ENCODE measurements at regions not wholly inside any gene's neighbourhood (a gene's known extent, or its start where the extent isn't known, plus 50 kb on each side); places are given as distances from the start of the nearest gene placed in this dataset.

DNA sequence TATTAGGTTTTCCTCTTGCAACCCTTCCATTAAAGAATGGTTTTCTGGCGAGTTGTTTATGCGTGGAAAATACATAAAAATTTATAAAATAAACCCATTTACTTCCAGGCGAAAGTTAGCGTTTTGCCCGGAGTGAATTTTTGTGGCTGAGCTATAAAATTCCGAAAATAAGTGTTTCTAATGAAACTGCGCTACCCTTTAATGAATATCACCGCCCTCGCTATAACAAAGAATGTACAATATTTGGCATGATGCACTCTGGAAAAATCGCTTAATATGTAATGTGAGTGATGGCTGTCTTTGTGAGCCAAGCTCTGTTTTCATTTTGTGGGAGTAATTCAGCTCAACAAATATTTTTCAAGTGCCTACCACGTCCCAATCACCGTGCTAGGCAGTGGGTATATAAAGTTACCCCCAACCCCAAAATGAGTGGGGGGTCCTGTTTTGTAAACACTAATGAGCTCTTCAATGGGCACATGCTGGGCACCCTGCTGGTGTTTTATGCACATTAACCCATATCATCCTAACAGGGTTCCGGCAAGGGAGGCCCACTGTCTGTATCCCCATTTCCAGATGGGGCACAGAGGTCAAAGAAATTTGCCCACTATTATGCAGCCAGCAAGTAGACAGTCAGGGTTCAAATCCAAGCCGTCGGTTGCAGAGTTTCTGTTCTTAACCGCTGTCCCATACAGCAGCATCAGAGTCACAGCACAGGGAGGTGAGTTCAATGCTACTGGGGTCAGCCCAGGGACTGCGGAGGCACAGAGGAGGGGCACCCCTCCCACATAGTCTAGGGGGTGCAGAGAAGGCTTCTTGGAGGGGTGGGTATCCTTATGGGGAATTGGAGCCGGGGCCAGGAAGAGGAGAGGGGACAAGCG, 65.7 kb upstream of the STX18 start:
- in situ Hi-C loops (cut with HindIII; ENCODE audit: low sequenced_read_pairs), result no loop called here

DNA sequence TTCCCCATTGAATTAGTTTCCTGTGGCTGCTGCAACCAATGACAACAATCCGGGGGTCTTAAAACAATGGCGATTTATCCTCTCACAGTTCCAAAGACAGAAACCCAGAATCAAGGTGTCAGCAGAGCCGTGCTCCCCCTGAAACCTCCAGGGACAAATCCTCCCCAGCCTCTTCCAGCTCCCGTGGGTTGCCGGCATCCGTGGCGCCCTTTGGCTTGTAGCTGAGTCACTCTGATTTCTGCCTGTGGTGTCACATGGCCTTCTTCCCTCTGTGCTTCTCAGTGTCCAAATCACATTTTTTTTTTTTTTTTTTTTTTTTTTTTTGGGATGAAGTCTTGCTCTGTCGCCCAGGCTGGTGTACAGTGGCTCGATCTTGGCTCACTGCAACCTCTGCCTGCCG, 64.5 kb upstream of the STX18 start:
- in situ Hi-C loops (cut with HindIII; ENCODE audit: low sequenced_read_pairs), result no loop called here

DNA sequence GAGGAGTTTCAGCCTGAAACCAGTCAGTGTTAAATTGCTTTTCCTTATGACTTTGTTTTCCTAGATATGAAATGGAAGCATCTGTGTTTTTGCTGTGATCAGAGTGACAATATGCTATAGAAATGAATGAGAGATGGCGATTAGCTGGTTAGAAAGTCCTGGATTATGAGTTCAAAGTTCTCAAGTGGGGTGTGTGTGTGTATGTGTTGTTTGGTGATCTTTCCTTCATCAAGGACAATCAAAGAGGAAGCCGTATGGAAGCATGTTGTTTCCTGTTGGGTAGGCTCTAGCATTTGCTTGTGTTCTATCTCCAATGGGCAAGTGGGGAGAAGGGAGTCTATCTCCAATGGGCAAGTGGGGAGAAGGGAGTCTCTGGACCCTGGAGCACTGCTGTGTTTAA, 64.0 kb upstream of the STX18 start:
- in situ Hi-C loops (cut with HindIII; ENCODE audit: low sequenced_read_pairs), result no loop called here

DNA sequence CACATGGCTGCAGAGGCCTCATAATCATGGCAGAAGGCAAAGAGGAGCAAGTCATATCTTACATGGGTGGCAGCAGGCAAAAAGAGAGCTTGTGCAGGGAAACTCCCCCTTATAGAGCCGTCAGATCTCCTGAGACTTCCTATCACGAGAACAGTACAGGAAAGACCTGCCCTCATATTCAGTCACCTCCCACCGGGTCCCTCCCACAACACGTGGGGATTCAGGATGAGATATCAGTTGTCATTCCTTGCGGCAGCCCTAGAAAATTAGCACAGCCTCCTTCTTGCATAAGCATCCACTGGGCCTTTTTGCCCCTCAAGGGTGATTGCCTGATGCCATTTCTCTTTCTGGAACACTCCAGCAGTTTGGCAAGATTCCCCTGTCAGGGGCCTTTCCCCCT, 61.7 kb upstream of the STX18 start:
- in situ Hi-C loops (cut with HindIII; ENCODE audit: low sequenced_read_pairs), result no loop called here

DNA sequence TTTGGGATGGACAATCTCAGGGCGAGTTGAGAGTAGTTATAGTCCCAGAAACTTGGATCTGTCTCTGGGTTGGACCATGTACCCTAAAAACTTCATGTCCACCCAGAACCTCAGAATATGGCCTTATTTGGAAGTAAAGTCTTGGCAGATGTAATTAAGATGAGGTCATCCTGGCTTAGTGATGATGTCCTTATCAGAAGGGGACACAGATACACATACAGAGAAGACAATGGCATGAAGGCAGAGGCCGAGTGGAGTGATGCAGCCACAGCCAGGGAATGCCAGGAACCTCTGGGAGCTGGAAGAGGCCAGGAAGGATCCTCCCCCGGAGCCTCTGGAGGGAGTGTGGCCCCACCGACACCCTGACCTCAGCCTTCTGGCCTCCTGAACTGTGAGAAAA, 61.2 kb upstream of the STX18 start:
- in situ Hi-C loops (cut with HindIII; ENCODE audit: low sequenced_read_pairs), result no loop called here

DNA sequence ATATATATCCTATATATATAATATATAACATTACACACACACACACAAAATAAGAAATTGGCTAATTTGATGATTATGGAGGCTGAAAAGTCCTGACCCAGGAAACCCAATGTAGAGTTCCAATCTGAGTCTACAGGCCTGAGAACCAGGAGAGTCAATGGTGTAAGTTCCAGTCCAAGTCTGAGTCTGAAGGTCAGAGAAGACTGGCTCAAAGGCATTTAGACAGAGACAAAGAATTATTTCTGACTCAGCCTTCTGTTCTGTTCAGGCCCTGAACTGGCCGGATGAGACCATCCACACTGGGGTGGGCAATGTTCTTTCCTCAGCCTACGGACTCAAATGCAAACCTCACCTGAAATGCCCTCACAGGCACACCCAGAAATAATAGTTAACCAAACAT, 60.6 kb upstream of the STX18 start:
- in situ Hi-C loops (cut with HindIII; ENCODE audit: low sequenced_read_pairs), result no loop called here

DNA sequence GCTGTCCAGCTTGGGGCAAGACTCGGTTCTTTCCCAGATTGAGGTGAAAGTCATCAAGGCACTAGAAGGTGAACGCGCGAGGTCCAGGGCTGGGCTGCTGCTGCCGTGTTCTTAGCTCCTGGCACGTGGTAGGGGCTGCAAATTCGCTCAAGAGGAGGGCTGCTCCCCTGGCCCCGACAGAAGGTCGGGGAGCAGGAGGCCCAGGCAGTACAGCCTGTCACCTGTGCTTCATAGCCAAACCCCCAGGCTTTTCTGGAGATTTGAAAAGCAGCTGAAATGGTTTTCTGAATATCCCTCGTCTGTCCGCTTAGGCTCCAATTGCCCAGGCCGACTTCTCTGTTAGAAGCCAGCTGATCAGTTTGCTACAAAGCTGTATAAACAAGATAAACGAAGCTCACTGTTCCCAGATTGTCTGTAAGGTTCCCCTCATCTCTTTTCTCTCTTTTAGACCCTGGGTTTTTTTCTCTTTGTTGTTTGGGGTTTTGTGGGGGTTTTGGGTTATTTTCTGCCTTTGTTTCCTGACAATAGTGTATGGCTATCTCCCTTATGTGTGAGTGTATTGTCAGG, 60.0 kb upstream of the STX18 start:
- in situ Hi-C loops (cut with HindIII; ENCODE audit: low sequenced_read_pairs), result no loop called here

DNA sequence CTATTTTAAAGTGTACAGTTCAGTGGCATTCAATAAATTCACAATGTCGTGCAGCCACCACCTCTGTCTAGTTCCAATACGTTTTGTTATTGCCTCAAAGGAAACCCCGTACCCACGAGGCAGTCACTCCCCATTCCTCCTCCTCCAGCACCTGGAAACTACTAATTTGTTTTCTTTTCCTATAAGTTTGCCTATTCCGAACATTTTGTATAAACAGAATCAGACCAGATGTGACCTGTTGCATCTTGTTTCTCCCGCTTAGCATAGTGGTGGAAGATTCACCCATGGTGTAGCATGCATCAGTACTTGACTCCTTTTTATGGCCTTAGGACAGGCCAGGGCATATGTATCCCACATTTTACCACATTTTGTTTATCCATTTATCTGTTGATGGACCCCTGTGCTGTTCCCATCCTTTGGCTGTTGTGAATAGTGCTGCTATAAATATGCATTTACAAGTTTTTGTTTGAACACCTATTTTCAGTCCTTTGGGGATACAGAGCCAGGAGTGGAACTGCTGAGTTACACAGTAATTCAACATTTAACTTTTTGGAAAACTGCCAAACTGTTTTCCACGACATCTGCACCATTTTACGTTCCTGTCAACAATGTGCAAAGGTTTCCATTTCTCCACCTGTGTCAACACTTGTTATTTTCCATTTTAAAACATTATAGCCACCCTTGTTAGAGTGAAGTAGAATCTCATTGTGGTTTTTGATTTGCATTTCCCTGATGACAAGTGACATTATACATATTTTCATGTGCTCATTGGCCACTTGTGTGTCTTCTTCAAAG, 57.8 kb upstream of the STX18 start:
- in situ Hi-C loops (cut with HindIII; ENCODE audit: low sequenced_read_pairs), result loop anchor here (5.0 kb wide), 1 partner anchor 33 kb away; no protein-coding TSS in a partner anchor

DNA sequence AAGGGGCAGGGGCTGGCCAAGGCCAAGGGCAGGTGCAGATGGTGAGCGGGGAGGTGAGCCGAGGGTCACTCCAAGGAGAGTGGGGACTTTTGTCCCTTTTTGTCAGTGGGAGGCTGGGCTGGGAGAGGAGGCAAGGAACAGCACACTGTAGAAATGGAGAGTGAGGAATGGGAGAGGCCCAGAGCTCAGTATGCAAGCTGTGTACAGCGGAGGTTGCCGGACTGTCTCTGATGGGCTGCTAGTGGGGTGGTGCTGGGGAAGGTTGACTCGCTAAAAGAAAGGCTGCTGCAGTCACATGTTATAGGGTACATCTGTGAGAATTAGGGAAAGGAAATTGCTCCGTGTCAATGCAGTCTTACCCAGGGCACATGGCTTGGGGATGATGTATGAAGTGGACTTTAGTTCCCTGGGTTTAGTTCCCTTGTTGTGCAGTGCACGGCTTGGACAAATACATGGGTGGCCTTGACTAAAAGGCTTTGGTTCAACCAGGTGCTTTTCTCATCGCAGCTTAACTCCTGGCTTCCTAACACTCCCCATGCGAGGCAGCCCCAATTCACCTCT, 57.1 kb upstream of the STX18 start:
- in situ Hi-C loops (cut with HindIII; ENCODE audit: low sequenced_read_pairs), result loop anchor here (5.0 kb wide), 1 partner anchor 33 kb away; no protein-coding TSS in a partner anchor

DNA sequence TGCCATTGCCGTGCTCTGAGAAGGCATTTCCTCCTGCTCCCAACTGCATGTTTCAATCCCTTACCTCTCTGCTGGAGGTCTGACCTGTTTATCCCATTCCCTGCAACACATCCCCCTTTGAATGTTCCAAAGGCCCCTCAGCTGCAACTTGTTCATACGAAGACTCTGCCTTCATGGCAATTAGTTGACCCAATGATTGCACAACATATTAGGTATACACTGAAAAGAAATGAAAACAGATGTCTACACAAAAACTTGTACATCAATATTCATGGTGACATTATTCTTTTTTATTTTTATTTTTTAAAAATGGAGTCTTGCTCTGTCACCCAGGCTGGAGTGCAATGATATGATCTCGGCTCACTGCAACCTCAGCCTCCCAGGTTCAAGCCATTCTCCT, 54.9 kb upstream of the STX18 start:
- in situ Hi-C loops (cut with HindIII; ENCODE audit: low sequenced_read_pairs), result loop anchor here (5.0 kb wide), 1 partner anchor 36 kb away; no protein-coding TSS in a partner anchor

DNA sequence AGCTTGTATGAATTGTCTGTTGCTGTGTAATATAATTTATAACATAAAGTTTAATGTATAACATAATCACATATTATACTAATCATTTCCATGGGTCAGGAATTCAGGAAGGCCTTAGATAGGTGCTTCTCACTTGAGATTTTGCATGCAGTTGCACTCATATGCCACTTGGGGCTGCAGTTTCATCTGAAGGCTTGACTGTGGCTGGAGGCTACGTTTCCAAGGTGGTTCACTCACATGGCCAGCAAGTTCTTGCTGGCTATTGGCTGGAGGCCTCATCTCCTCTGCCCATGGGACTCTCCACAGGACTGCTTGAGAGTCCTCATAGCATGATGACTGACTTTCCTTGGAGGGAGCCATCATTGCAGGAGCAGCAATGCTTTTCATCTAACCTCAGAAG, 53.4 kb upstream of the STX18 start:
- in situ Hi-C loops (cut with HindIII; ENCODE audit: low sequenced_read_pairs), result loop anchor here (5.0 kb wide), 1 partner anchor 37 kb away; no protein-coding TSS in a partner anchor

DNA sequence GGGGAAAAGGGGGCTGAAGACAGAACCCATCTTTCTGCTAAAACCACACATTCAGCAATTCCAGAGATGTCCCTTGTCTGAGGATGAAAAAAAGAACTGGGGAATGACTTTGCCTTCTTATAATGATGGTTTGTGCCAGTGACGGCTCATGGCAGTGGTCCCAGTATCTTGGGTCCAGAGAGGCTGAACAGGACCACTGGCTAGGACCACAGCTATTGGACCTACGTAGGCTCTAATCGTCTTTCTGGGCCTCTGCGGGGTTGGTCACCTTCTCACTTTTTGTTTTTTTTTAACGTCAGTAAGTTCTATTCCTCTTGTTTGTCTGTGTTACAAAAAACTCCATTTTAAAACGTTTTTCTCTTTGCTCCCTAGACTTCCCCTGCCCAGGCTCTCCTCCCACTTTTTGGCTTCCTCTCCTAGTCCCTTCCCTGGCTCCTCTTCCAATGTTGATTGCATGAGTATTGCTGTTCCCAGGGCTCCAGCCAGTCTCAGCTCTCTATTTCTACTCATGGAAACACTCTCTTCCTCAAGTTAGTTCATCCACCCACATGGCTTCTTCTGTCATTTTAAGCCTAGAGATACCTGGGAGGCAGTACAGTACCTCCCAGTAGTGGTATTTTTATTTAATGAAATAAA, 52.6 kb upstream of the STX18 start:
- in situ Hi-C loops (cut with HindIII; ENCODE audit: low sequenced_read_pairs), result no loop called here

DNA sequence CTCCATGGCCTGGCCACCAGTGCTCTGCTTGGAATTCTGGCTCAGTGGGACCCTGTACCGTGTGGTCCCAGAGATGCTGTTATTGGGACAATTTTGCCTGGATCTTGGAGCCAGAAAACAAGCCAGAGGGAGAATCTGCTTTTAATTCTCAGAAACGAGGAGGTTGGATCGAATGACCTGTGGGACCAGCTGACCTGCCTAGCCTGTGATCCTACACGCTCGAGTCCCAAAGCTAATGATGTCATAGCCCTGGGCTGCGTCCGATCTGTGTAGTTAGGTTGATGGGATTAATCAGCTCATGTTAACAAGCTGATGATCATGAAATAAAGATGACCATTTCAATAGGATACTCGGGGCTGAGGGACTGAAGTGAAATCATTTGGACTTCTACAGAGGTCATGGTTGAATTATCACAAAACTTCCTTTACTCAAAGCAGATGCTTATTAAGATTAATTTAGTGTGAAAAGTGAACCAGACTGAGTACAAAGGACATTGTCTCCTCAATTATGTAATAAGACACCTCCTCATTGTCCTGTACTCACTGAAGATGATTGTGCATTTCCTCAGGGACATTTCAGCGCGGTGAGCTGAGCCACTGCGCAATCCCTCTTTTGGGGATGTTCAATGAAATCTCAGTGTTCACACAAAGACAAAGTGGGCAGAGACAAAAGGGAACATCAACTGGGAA, 51.9 kb upstream of the STX18 start:
- in situ Hi-C loops (cut with HindIII; ENCODE audit: low sequenced_read_pairs), result no loop called here

DNA sequence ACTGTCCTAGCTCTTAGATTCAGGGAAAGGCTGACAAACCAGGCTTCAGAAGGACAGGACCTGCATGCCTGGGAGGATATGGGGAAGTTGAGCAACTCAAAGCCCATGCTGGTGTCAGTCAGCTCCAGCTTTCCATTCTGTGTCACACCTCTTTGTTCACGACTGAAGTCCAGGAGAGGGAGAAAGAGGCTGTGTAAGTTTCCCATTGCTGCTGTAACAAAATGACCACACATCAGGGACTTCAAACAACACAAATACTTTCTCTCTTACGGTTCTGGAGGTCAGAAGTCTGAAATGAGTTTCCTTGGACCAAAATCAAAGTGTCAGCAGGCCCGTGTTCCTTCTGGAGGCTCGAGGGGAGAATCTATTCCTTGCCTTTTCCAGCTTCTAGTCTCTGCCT, 50.6 kb upstream of the STX18 start:
- in situ Hi-C loops (cut with HindIII; ENCODE audit: low sequenced_read_pairs), result no loop called here

Data from endothelial cell of hepatic sinusoid (primary cell).